ENCODE measurements at regions not wholly inside any gene's neighbourhood (a gene's known extent, or its start where the extent isn't known, plus 50 kb on each side); places are given as distances from the start of the nearest gene placed in this dataset.

DNA sequence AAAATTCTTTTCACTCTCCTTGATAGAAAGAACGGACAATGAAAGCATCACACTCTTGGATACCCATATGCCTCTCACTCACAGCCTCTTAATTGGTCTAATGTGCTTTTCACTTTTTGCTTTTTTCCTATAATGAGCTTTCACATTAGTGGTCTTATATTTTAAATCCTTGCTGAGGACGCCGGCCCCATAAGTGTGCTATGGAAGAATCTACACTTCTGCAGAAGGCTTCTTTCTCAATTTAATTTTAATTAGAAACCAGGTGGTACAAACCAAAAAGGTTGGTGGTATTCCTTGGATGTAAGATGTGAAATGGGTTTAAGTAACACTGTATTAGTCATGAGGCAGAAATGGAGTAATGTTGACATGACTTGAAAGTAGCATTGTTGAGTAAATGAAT, 190.6 kb upstream of the NFIA start:
- H3K27me3 ChIP-seq (ENCODE audit: low read depth, low read length) = no peaks in the 10 kb centered on the region
- no peak overlapping the region for H3K4me3 ChIP-seq (ENCODE audit: low read length)
- no peak overlapping the region for H2AFZ ChIP-seq (ENCODE audit: low read depth, low read length)
- no peak overlapping the region for H3K4me2 ChIP-seq (ENCODE audit: low read length)
- H3K36me3 ChIP-seq (replicated peaks; ENCODE audit: low read depth, low read length) = no peaks in the 10 kb centered on the region
- H4K20me1 ChIP-seq (ENCODE audit: insufficient read depth, low read length) = no peaks in the 10 kb centered on the region
- TF ChIP-seq EZH2phosphoT487 (IDR thresholded peaks at IDR 0.05; ENCODE audit: low read depth) = no peak
- no peaks in the 10 kb centered on the region for H3K4me1 ChIP-seq (ENCODE audit: low read length)
- no peak overlapping the region for H3K9ac ChIP-seq (ENCODE audit: low read length)
- H3K9me3 ChIP-seq (ENCODE audit: insufficient read depth, low read length) = no peaks in the 10 kb centered on the region
- H3K79me2 ChIP-seq (ENCODE audit: low read length) = no peaks in the 10 kb centered on the region
- no peak overlapping the region for H3K27ac ChIP-seq (ENCODE audit: low read length)

GRCh38 chr1:60891281-60891680, 191.1 kb upstream of the NFIA start:
- Histone ChIP-seq H3K4me1 (ENCODE audit: low read length) (no peaks in the 10 kb centered on the region), H4K20me1 (ENCODE audit: insufficient read depth, low read length) (no peaks in the 10 kb centered on the region), H3K27me3 (ENCODE audit: low read depth, low read length) (no peaks in the 10 kb centered on the region), H2AFZ (ENCODE audit: low read depth, low read length) (no peak overlapping the region), H3K4me3 (ENCODE audit: low read length) (no peak overlapping the region), H3K4me2 (ENCODE audit: low read length) (no peak overlapping the region), H3K9ac (ENCODE audit: low read length) (no peak overlapping the region), H3K9me3 (ENCODE audit: insufficient read depth, low read length) (no peaks in the 10 kb centered on the region), H3K36me3 (replicated peaks; ENCODE audit: low read depth, low read length) (no peaks in the 10 kb centered on the region), H3K79me2 (ENCODE audit: low read length) (no peaks in the 10 kb centered on the region), H3K27ac (ENCODE audit: low read length) (no peak overlapping the region)
- TF ChIP-seq CTCF (IDR thresholded peaks at IDR 0.05; ENCODE audit: low read depth, low read length) (no peak), EZH2phosphoT487 (IDR thresholded peaks at IDR 0.05; ENCODE audit: low read depth) (no peak)

DNA sequence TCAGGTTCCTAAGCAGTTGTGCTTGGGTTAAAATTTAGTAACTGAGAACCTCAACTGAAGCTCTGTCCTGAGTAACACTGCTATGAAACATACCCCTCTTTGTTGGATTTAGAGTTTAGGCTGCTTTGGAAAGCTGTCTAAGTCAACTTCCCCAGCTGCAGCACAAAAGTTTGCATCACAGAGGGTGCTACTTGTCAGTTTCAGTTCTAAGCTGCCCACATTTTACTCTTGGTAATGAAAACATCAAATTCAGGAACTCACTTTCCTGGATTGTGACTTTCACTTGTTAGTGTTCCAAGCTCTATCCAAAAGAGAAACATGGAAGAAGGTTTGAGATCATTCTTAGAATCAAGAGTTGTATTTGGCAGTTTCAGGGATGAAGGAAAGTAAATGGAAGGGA, 191.7 kb upstream of the NFIA start:
- H3K36me3 ChIP-seq (replicated peaks; ENCODE audit: low read depth, low read length) = no peaks in the 10 kb centered on the region
- no peak overlapping the region for H3K4me3 ChIP-seq (ENCODE audit: low read length)
- H4K20me1 ChIP-seq (ENCODE audit: insufficient read depth, low read length) = no peaks in the 10 kb centered on the region
- H3K27ac ChIP-seq (ENCODE audit: low read length) = no peak overlapping the region
- no peaks in the 10 kb centered on the region for H3K27me3 ChIP-seq (ENCODE audit: low read depth, low read length)
- no peaks in the 10 kb centered on the region for H3K9me3 ChIP-seq (ENCODE audit: insufficient read depth, low read length)
- no peak overlapping the region for H3K9ac ChIP-seq (ENCODE audit: low read length)
- no peaks in the 10 kb centered on the region for H3K79me2 ChIP-seq (ENCODE audit: low read length)
- TF ChIP-seq EZH2phosphoT487 (IDR thresholded peaks at IDR 0.05; ENCODE audit: low read depth) (no peak), CTCF (IDR thresholded peaks at IDR 0.05; ENCODE audit: low read depth, low read length) (no peak)
- H3K4me2 ChIP-seq (ENCODE audit: low read length) = no peak overlapping the region
- H3K4me1 ChIP-seq (ENCODE audit: low read length) = no peaks in the 10 kb centered on the region
- no peak overlapping the region for H2AFZ ChIP-seq (ENCODE audit: low read depth, low read length)

GRCh38 chr1:60889709-60890108, 192.7 kb upstream of the NFIA start:
- Histone ChIP-seq H2AFZ (ENCODE audit: low read depth, low read length) (no peak overlapping the region), H3K79me2 (ENCODE audit: low read length) (no peaks in the 10 kb centered on the region), H3K9me3 (ENCODE audit: insufficient read depth, low read length) (no peaks in the 10 kb centered on the region), H3K27ac (ENCODE audit: low read length) (no peak overlapping the region), H3K4me3 (ENCODE audit: low read length) (no peak overlapping the region), H3K4me1 (ENCODE audit: low read length) (no peaks in the 10 kb centered on the region), H3K27me3 (ENCODE audit: low read depth, low read length) (no peaks in the 10 kb centered on the region), H3K36me3 (replicated peaks; ENCODE audit: low read depth, low read length) (no peaks in the 10 kb centered on the region), H4K20me1 (ENCODE audit: insufficient read depth, low read length) (no peaks in the 10 kb centered on the region), H3K4me2 (ENCODE audit: low read length) (no peak overlapping the region), H3K9ac (ENCODE audit: low read length) (no peak overlapping the region)
- TF ChIP-seq CTCF (IDR thresholded peaks at IDR 0.05; ENCODE audit: low read depth, low read length) (no peak), EZH2phosphoT487 (IDR thresholded peaks at IDR 0.05; ENCODE audit: low read depth) (no peak)

GRCh38 chr1:60888126-60888525, 194.2 kb upstream of the NFIA start:
- H3K36me3 ChIP-seq (replicated peaks; ENCODE audit: low read depth, low read length) = no peaks in the 10 kb centered on the region
- H3K4me3 ChIP-seq (ENCODE audit: low read length) = no peak overlapping the region
- H3K4me2 ChIP-seq (ENCODE audit: low read length) = no peak overlapping the region
- no peaks in the 10 kb centered on the region for H3K4me1 ChIP-seq (ENCODE audit: low read length)
- no peak overlapping the region for H3K27ac ChIP-seq (ENCODE audit: low read length)
- H3K9me3 ChIP-seq (ENCODE audit: insufficient read depth, low read length) = no peaks in the 10 kb centered on the region
- no peaks in the 10 kb centered on the region for H3K27me3 ChIP-seq (ENCODE audit: low read depth, low read length)
- H2AFZ ChIP-seq (ENCODE audit: low read depth, low read length) = no peak overlapping the region
- H3K9ac ChIP-seq (ENCODE audit: low read length) = no peak overlapping the region
- TF ChIP-seq EZH2phosphoT487 (IDR thresholded peaks at IDR 0.05; ENCODE audit: low read depth) (no peak), CTCF (IDR thresholded peaks at IDR 0.05; ENCODE audit: low read depth, low read length) (no peak)
- no peaks in the 10 kb centered on the region for H3K79me2 ChIP-seq (ENCODE audit: low read length)
- H4K20me1 ChIP-seq (ENCODE audit: insufficient read depth, low read length) = no peaks in the 10 kb centered on the region

Measured in OCI-LY3 (cell line).